ENCODE measurements at regions not wholly inside any gene's neighbourhood (a gene's known extent, or its start where the extent isn't known, plus 50 kb on each side); places are given as distances from the start of the nearest gene placed in this dataset.
"Not testable (repeated sequence)": the region's sequence is repeated elsewhere in the genome, so short reads cannot be mapped to it uniquely, and the experiment has no call there.

DNA sequence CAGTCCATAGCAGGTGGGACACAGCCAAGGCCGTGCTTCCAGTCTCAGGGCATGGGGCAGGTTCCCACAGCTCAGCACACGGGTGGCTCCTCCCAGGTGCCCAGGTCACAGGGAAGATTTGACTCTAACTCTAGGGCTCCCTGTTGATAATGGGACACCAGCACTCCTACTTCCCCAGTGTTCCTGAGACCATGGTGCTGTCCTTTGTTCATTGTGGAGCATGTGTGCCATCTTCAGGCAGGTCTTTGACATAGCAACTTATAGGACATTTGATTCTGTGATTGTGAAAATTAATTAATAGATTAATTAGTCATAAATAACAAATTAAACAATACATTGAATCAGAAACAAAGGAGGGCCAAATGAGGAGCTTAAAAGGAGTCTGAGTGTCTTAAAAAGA is 635.0 kb downstream of the RPIA start:
- TF ChIP-seq, protein P1, sequence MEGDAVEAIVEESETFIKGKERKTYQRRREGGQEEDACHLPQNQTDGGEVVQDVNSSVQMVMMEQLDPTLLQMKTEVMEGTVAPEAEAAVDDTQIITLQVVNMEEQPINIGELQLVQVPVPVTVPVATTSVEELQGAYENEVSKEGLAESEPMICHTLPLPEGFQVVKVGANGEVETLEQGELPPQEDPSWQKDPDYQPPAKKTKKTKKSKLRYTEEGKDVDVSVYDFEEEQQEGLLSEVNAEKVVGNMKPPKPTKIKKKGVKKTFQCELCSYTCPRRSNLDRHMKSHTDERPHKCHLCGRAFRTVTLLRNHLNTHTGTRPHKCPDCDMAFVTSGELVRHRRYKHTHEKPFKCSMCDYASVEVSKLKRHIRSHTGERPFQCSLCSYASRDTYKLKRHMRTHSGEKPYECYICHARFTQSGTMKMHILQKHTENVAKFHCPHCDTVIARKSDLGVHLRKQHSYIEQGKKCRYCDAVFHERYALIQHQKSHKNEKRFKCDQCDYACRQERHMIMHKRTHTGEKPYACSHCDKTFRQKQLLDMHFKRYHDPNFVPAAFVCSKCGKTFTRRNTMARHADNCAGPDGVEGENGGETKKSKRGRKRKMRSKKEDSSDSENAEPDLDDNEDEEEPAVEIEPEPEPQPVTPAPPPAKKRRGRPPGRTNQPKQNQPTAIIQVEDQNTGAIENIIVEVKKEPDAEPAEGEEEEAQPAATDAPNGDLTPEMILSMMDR (IDR thresholded peaks at IDR 0.05), result not testable (repeated sequence)
- TF ChIP-seq POLR2A, POLR2AphosphoS5, EP300 (IDR thresholded peaks at IDR 0.05): not testable (repeated sequence)
